PC-3 (cell line): ENCODE measurements at regions not wholly inside any gene's neighbourhood (a gene's known extent, or its start where the extent isn't known, plus 50 kb on each side); places are given as distances from the start of the nearest gene placed in this dataset.

ENCODE experiments used
- CTCF ChIP-seq: fragments of 300-600 bp; sonication (generic); conservative IDR thresholded peaks from 2 replicates; pipeline ENCODE4 v1.5.1; 2017; ENCODE audit warnings: antibody characterized with exemption, low read depth, mild to moderate bottlenecking, low read length
- EZH2phosphoT487 ChIP-seq: fragments of 300-600 bp; sonication (generic); IDR thresholded peaks from 2 replicates; pipeline ENCODE4 v1.6.1; 2018; ENCODE audit warnings: mild to moderate bottlenecking, antibody characterized with exemption, low read length, borderline replicate concordance

- TF ChIP-seq CTCF (no peak), EZH2phosphoT487 (no peak)
Measured at GRCh38 chr18:78402966-78403365, 576.7 kb upstream of the SALL3 start.
